Colonic mucosa (tissue), 4 donors: ENCODE measurements at regions not wholly inside any gene's neighbourhood (a gene's known extent, or its start where the extent isn't known, plus 50 kb on each side); places are given as distances from the start of the nearest gene placed in this dataset.
"Not testable (repeated sequence)": the region's sequence is repeated elsewhere in the genome, so short reads cannot be mapped to it uniquely, and the experiment has no call there.

Experiments
- DNase-seq: peaks from one replicate; pipeline ENCODE4 v3.0.0-alpha.2; 2020
- H3K27ac ChIP-seq: fragments of 200-600 bp; one replicate; pipeline ENCODE4 v1.8.0; 2021
- H3K27me3 ChIP-seq: fragments of 200-600 bp; one replicate; pipeline ENCODE4 v1.8.0; 2021
- H3K36me3 ChIP-seq: fragments of 200-600 bp; one replicate; pipeline ENCODE4 v1.8.0; 2021
- H3K4me1 ChIP-seq: fragments of 200-600 bp; one replicate; pipeline ENCODE4 v1.8.0; 2021; ENCODE audit warnings: mild to moderate bottlenecking
- H3K4me3 ChIP-seq: fragments of 200-600 bp; one replicate; pipeline ENCODE4 v1.8.0; 2021
- H3K9ac ChIP-seq, 2 donors: one replicate each; pipeline ENCODE4 v1.7.0; 2013; ENCODE audit warnings: control low read depth in 2 of 2, low read depth in 2 of 2, low read length in 2 of 2
- H3K9me3 ChIP-seq: fragments of 200-600 bp; one replicate; pipeline ENCODE4 v1.8.0; 2021
- intact Hi-C: fragments of 100-400 bp; cut with DNase I; formaldehyde crosslinking; loops from one replicate; pipeline ENCODE4 v1.14.1; 2022
- TF ChIP-seq, protein P1 (sequence below): fragments of 200-600 bp; IDR thresholded peaks from one replicate; pipeline ENCODE4 v1.8.0; 2022; ENCODE audit warnings: antibody characterized with exemption, mild to moderate bottlenecking
- donor health status: healthy.
- donor health status: DM: no; HTN: no; CAD: no.
- donor health status: DM: no; HTN: no; CAD: no.

DNA sequence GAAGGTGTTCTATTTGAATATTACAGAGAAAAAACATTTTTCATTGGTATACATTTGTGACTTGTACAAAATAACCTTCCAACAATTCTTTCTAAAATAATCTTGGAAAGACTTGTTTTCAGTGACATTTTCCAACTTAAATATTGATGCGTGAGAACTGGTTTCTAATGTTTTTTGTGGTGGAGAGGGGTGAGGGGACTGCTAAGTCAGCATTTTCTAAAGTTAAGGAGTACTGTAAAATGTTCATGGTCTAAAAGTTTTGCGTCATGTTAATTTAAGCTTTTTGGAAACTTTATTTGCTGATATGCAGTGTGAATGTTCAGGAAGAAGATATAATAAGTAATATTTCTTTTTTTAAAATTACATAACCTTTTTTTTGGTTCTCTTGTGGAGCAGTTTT is 229.3 kb downstream of the MAGEB5 start:
- no peak overlapping the region for H3K9ac ChIP-seq
- H3K4me1 ChIP-seq = no peaks in the 10 kb centered on the region
- TF ChIP-seq, protein P1, sequence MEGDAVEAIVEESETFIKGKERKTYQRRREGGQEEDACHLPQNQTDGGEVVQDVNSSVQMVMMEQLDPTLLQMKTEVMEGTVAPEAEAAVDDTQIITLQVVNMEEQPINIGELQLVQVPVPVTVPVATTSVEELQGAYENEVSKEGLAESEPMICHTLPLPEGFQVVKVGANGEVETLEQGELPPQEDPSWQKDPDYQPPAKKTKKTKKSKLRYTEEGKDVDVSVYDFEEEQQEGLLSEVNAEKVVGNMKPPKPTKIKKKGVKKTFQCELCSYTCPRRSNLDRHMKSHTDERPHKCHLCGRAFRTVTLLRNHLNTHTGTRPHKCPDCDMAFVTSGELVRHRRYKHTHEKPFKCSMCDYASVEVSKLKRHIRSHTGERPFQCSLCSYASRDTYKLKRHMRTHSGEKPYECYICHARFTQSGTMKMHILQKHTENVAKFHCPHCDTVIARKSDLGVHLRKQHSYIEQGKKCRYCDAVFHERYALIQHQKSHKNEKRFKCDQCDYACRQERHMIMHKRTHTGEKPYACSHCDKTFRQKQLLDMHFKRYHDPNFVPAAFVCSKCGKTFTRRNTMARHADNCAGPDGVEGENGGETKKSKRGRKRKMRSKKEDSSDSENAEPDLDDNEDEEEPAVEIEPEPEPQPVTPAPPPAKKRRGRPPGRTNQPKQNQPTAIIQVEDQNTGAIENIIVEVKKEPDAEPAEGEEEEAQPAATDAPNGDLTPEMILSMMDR = no peak
- H3K4me3 ChIP-seq = no peak overlapping the region
- H3K27ac ChIP-seq = no peak overlapping the region
- H3K36me3 ChIP-seq = no peaks in the 10 kb centered on the region
- intact Hi-C loops = no loop called here
- H3K9me3 ChIP-seq = no peaks in the 10 kb centered on the region
- no peak for DNase-seq
- H3K27me3 ChIP-seq = no peaks in the 10 kb centered on the region

DNA sequence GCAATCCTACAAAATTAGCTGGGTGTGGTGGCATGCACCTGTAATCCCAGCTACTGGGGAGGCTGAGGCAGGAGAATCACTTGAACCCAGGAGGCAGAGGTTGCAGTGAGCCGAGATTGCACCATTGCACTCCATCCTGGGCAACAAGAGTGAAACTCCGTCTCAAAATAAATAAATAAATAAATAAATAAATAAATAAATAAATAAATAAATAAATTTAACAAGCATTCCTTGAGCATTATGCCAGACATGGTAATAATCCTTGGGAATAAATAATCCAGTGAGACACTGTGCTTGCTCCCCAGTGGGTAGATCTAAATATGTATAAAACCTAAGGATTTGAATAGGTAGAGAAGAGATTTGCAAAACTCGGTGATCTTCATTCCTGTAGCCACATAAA is 228.4 kb downstream of the MAGEB5 start:
- H3K9me3 ChIP-seq, H3K4me3 ChIP-seq, H3K36me3 ChIP-seq, intact Hi-C loops, H3K9ac ChIP-seq, H3K27me3 ChIP-seq, H3K4me1 ChIP-seq, H3K27ac ChIP-seq, DNase-seq: not testable (repeated sequence)

DNA sequence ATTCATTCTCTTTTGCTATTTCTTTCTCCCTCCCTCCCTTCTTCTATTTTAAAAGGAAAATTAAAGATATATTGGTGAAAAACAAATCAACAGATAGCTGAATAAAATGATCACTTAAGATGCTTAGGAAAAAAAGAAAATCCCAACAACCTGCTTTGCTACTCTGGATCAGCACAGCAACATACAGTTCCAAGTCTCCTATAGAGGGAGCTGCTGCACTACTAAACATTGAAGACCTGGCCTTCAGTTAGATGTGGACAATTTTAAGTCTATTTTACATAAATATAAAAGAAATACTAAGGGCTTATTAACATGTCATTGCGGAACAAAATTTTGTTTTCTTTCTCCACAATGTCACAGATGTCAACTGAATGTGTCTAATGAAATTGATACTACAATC is 226.4 kb downstream of the MAGEB5 start:
- no peaks in the 10 kb centered on the region for H3K27me3 ChIP-seq
- H3K4me3 ChIP-seq = no peak overlapping the region
- H3K9ac ChIP-seq = no peak overlapping the region
- H3K9me3 ChIP-seq = no peaks in the 10 kb centered on the region
- TF ChIP-seq, protein P1 = no peak
- H3K36me3 ChIP-seq = no peaks in the 10 kb centered on the region
- no peak overlapping the region for H3K27ac ChIP-seq
- intact Hi-C loops = no loop called here
- no peak for DNase-seq
- no peaks in the 10 kb centered on the region for H3K4me1 ChIP-seq

DNA sequence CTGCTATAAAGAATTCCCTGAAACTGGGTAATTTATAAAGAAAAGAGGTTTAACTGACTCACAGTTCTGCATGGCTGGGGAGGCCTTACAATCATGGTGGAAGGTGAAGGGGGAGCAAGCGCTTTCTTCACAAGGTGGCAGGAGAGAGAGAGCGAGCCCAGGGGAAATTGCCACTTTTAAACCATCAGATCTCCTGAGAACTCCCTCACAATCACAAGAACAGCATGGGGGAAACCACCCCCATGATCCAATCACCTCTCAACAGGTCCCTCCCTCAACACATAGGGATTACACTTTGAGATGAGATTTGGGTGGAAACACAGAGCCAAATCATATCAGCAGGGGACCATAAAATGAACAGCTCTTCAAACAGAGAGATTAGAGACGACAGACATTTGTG is 198.6 kb downstream of the MAGEB5 start:
- H3K4me3 ChIP-seq = no peak overlapping the region
- H3K9ac ChIP-seq = no peak overlapping the region
- no peaks in the 10 kb centered on the region for H3K4me1 ChIP-seq
- no peaks in the 10 kb centered on the region for H3K36me3 ChIP-seq
- no peaks in the 10 kb centered on the region for H3K27me3 ChIP-seq
- intact Hi-C loops = no loop called here
- no peaks in the 10 kb centered on the region for H3K9me3 ChIP-seq
- TF ChIP-seq, protein P1 = no peak
- DNase-seq = no peak
- H3K27ac ChIP-seq = no peak overlapping the region

DNA sequence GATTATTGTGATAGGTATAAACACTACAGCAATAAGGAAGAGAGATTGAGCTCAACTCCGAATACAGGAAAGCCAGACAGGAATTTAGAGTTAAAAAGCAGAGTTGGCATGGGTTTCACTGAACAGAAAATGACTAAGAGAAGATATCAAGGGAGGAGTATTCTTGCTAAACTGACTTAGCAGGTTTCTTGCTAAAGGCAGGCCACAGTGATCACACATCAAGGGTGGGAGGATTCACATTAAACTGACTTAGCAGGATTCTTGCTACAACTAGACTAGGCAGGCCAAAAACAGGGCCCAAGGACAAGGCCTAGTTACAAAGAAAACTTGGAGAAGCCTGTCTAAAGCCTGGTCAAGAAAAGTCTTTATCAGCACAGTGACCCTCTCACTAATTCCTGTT is 195.1 kb downstream of the MAGEB5 start:
- no peak overlapping the region for H3K9ac ChIP-seq
- no peaks in the 10 kb centered on the region for H3K4me1 ChIP-seq
- H3K27me3 ChIP-seq = no peaks in the 10 kb centered on the region
- no peaks in the 10 kb centered on the region for H3K36me3 ChIP-seq
- no peak overlapping the region for H3K27ac ChIP-seq
- intact Hi-C loops = no loop called here
- TF ChIP-seq, protein P1 = no peak
- no peak overlapping the region for H3K4me3 ChIP-seq
- no peak for DNase-seq
- no peaks in the 10 kb centered on the region for H3K9me3 ChIP-seq

DNA sequence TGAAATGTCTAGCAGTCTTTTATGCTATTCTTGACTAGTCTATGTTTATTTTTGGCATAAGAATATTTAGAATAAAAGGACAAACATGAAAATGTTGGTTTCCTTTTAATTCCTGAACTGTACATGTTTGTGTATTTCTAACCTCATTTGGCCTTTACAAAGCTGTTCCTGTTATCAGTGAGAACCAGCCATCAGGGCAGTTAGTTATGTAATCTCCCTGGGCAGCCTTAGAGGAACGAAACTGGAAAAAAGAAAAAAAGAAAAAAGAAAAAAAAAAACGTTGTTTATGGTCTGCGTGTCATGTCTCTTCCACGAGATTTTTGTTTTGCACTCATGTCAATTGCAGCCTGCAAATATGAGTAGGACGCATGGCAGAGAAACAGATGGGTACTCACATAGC is 193.7 kb downstream of the MAGEB5 start:
- no peak overlapping the region for H3K4me3 ChIP-seq
- DNase-seq = no peak
- TF ChIP-seq, protein P1 = no peak
- no peak overlapping the region for H3K9ac ChIP-seq
- H3K27ac ChIP-seq = no peak overlapping the region
- H3K36me3 ChIP-seq = no peaks in the 10 kb centered on the region
- intact Hi-C loops = no loop called here
- H3K4me1 ChIP-seq = no peaks in the 10 kb centered on the region
- H3K27me3 ChIP-seq = no peaks in the 10 kb centered on the region
- no peaks in the 10 kb centered on the region for H3K9me3 ChIP-seq
